LoVo (cell line): ENCODE measurements at regions not wholly inside any gene's neighbourhood (a gene's known extent, or its start where the extent isn't known, plus 50 kb on each side); places are given as distances from the start of the nearest gene placed in this dataset.
A peak's percentile ranks its signal among the peaks of the same experiment; 100 is the strongest.

Experiments used
- DNase-seq: peaks from one replicate; pipeline ENCODE4 v3.0.0-alpha.2; 2016; ENCODE audit warnings: low spot score

DNA sequence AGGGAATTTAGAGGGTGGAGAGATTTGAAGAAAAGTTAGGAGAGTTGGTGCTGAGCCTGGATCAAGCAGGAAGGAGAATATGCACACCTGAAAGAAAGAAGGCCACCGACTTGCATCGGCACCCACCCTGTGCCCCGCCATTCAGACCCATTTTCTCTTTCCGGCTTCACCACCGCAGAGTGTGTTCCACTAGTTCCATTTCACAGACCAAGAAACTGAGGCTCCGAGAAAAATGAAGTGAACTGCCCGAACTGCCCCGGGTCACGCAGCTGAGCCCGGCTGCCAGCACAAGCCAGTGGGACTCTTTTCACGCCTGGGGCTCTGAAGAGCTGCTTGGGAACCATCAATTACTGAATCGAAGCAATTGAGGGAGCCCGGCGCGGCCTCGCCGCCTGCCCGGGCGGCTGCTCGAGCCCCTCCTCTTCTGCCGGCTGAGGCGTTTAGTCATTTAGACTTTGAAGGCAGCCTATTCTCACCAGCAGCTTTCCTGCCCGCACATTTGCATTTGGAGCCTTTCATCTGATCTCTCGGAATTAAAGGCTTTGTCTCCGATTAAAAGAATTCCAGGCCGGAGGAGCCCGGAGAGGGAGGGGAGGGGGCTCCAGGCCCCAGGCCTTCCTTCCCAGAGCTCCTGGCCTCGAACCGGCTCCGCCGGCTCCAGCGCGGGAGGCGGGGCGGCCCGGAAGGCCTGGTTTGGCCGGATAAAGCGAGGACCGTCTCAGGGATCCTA, 140.2 kb upstream of the PJA1 start:
- DNase-seq = no peak

- DNase-seq = no peak
Observed at GRCh38 chrX:69303231-69303630, 138.0 kb upstream of the PJA1 start.

- DNase-seq = no peak
Observed at GRCh38 chrX:69299951-69300714, 134.9 kb upstream of the PJA1 start.

GRCh38 chrX:69299285-69299684, 134.0 kb upstream of the PJA1 start:
- no peak for DNase-seq

- DNase-seq = no peak
Observed at GRCh38 chrX:69298466-69299140, 133.3 kb upstream of the PJA1 start.

- no peak for DNase-seq
Observed at GRCh38 chrX:69297506-69297905, 132.3 kb upstream of the PJA1 start.

DNA sequence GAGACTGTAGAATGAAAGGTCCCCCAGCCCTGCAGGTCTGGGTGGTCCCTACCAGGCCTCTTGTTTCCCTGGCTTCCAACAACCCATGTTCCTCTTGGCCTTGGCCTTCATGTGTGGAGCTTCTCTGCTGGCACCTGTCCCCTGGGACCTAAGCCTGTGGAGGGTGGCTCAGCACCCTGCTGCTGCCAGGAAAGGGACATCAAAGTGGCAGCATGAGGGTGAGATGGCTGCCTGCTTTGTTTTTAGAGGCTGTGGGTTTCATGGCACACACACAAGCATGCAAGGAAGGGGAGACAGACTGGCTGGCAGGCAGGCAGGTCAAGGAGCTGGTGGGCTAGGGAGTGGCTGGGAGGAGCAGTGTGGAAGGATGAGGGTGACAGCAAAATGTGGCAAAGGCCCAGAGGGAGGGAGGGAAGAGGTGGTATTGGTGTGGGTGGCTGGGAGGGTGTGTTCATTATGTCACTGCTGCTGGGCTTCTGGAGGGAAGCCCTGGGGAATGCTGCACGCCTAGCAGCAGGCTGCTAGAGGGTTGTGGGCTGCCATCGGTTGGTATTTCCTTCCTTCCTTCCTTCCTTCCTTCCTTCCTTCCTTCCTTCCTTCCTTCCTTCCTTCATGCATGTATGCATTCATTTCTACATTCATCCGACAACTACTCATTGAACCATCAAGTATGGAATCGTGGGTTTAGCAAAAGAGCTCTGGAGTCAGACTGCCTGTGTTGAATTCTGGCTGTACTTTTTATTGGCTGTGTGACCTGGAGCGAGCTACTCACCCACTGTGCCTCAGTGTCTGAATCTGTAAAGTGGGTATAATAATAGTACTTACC, 128.7 kb upstream of the PJA1 start:
- DNase-seq = no peak

DNA sequence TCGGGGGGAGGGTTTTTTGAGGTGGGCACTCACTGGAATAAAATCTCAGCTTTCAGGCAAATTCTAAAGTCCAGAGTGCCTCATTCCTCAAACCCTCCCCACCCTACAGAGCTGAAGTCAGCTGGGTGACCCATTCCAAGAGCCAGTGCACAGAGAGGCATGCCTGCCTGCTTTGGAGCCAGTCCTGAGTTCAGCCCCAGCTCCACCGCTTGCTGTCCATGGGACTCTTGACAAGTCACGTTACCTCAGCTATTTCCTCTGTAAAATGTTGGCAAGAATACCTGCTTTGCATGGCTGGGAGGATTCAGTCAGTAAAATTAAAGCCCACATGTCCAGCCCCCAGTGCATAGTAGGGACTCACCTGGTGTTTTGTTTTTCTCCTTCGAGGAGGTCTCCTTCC, 125.9 kb upstream of the PJA1 start:
- no peak for DNase-seq

- DNase-seq = no peak
Observed at GRCh38 chrX:69290292-69290691, 125.0 kb upstream of the PJA1 start.

GRCh38 chrX:69289793-69290123, 124.5 kb upstream of the PJA1 start:
- DNase-seq = no peak

DNA sequence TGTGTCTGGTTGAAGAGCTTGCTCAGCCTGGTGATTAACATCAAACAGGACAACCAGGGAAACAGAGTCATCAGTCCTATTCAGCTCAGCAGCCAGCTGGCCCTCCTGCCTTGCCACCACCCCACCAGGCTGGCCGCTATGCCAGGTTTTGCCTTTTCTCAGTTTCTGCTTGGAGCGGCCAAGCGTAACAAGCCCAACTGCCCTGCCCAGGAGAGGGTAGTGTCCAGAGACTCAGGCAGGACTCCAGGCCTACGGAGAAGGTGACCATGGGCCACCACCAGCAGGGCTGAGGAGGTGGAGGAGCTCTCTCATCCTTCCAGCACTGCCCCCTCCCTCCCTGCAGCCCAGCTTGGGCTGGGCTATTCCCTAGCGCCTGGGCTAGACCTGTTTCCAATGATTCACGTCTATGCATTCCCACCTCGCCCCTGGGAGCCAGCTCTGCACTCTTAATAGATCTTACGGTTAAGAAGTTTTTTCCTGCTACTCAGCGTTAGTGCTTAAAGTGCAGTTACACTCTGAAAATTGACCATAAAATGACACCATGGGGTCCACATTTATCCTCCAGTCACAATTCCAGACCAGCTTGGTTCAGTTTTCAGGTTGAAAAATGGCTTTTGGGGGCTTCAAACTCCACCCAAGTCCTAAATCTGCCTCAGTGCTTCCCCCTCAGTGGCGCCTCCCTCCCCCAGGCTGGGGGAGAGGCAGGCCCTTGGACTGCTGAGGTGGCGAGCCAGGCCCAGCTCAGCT, 124.0 kb upstream of the PJA1 start:
- no peak for DNase-seq

GRCh38 chrX:69287095-69287494, 121.8 kb upstream of the PJA1 start:
- DNase-seq = no peak

DNA sequence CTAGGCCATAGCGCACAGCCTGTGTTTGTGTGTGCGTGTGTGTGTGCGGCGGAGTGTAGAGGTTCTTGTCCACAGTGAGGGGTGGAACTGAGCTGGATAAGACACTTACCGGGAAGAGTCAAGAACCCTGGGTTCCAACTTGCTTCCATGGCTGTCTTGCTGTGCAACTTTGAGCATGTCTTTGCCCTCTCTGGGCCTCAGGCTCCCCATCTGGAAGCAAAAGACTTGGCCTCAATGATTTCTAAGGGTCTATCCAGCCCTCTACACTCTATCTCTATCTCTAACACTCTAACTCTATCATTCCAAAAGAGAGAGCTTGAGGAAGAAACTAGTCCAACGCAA, 121.3 kb upstream of the PJA1 start:
- no peak for DNase-seq

DNA sequence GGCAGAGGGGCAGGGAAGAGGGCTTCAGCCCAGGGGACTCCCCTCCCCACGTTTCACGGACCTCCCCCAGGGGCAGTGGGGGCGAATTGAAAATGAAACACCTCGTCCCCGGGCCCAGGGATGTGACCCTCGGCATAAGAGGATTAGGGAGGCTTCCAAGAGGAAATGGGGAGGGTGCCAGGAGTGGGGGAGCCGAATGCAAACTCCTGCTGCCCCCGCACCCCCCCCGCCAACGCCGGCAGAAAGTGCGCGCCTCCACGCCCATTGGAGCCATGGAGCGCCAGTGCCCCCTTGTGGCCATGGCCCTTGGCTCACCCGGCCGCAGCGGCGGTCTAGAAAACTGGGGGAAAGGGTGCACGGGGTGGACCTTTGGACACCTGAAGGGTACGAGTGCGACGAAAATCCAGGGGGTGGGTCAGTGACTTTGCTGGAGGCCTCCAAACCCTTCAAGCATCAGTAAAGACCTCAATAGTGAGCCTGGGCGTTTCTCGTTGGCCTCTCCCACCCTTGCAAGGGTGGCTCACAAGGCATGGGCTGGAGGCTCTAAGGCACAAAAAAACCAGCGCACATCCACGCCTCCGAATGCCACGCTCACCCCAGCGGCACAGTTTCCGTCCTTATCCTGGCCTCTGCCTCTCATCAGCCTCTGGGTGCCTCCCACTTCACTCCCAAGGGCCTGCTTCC, 120.8 kb upstream of the PJA1 start:
- peak; percentile 31 for DNase-seq

GRCh38 chrX:69285401-69285877, 120.2 kb upstream of the PJA1 start:
- no peak for DNase-seq

DNA sequence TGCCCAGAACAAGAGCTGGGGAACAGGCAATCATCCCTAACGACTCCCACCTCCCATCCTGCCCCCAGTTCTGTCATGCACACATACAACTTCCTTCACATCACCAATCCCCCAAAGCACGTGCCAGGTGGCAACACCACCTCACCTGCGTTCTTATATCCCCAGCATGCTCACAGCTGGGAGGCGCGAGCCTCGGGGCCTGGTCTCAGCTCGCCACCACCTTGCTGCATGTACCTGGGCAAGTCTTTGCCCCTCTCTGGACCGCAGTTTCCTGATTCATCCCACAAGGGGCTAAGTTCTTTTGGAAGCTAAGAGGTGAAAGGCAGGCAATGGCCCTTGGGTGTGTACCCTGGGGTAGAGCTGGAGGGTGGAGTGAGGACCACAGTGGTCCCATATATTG, 119.2 kb upstream of the PJA1 start:
- no peak for DNase-seq

DNA sequence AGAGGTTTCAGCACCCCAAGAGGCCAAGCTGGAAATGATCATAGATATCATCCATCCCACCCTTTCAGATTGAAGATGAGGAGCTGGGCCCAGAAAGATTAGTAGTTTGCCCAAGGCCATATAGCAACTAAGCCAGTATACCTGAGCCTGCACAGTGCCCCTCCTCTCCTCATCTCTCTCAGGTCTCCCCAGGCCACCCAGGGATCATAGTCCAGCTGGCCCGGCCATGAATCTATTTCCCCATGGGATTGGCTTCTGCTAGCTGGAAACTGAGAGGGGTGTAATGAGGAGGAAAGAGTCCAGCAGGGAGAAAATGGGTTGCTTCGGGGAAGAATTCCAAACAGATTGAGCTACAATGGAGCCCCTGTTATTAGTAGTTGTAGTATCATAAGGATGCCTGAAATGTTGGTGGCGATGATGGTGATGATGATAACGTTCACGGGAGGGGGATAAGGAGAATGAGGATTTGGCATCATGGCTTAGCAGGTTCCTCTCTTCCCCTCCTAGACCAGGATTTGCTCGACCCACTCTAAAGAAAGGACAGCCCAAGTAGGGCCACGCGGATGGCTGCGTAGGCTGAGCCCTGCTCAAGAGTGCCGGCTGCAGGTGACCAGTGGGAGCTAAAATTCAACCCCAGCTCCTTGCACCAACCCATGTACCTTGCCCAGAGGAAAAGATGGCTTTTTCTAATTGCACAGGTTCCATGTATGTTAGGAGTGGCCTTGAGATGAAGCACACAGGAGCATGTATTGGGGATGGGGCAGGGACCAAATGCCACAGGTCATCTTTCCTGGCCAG, 117.8 kb upstream of the PJA1 start:
- no peak for DNase-seq

DNA sequence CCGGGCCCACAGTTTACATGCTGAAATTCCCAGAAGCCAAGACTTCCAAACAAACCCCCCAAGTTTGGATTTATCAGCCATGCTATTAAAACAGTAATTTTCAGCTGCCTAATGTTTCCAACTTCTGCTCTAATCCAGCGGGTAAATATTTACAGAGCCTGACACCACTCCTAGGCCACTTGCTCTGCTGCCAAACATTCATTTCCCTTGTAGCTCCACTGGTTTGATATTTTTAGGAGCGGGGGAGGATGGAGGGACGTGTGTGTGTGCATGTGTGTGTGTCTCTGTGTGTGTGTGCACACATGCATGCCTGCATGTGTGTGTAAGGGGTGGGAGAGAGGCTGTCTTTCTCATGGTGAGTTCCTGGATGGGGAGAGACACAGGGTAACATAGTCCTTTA, 115.7 kb upstream of the PJA1 start:
- no peak for DNase-seq

DNA sequence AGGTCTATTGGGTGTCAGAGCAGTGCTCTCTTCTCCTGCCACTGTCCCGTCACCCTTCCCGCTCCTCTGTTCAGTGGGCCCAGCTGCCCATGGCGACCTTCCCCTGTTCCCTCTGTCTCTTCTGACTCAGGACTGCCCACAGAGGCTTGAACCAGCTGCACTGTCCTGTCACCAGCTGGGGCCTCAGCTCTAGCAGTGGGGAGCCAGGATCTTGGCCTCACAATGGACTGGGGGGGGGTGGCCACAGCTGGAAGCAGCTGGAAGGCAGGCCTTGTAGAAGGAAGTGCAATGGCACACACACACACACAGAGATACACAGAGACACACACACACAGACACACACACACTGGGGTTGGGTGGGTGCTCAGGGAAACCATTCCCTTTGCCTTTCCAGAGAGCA, 114.0 kb upstream of the PJA1 start:
- no peak for DNase-seq

DNA sequence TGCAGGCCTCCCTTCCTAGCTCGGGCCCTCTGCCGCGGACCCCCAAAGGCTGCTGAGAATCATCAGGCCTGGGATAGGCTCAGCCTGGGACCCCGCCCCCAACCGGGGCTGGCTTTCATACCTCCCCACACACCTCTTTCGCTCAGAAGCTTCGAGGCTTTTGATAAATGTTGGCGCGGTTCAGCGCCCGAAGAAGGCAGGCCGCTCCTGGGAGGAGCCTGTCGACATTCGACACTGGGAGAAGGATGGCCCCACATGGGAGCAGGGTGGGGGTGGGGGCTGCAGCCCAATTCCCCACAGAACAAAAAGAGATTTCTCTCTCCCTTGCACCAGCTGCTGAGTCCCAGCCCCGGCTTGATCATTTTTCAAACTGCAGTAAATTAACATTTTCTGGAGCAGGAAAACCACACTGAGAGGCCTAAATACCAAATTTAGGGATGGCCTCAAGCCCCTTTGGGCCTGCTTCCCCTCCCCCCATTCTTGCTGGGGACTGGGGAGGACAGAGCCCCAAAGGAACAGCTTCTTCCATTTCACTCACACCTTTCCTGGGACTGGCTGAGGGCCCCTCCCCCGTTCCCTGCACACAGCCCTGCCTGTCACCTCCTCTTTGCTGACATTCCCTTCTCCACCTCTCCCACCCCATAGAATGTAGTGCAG, 112.9 kb upstream of the PJA1 start:
- DNase-seq = no peak
